AG09319 (cell line): ENCODE measurements at regions not wholly inside any gene's neighbourhood (a gene's known extent, or its start where the extent isn't known, plus 50 kb on each side); places are given as distances from the start of the nearest gene placed in this dataset.
"Not testable (repeated sequence)": the region's sequence is repeated elsewhere in the genome, so short reads cannot be mapped to it uniquely, and the experiment has no call there.

ENCODE experiments used
- DNase-seq: peaks from one replicate; pipeline ENCODE4 v3.0.0-alpha.2; 2010; ENCODE audit warnings: low read depth; ENCODE audit errors: extremely low read depth
- CTCF ChIP-seq: IDR thresholded peaks from 2 replicates; pipeline ENCODE4 v1.5.1; 2011; ENCODE audit warnings: low read depth, mild to moderate bottlenecking, inconsistent platforms, low read length, moderate library complexity

- no peak for TF ChIP-seq CTCF
Measured at GRCh38 chr6:86154852-86155251, 512.2 kb upstream of the SYNCRIP start.

GRCh38 chr6:86153521-86153920 lies 510.8 kb upstream of the SYNCRIP start:
- DNase-seq, result no peak
- TF ChIP-seq CTCF, result no peak

More at GRCh38 chr6:86154852-86155251, 512.2 kb upstream of the SYNCRIP start:
- no peak for DNase-seq

- no peak for DNase-seq
- no peak for TF ChIP-seq CTCF
Measured at GRCh38 chr6:86152546-86152945, 509.9 kb upstream of the SYNCRIP start.

- no peak for DNase-seq
- no peak for TF ChIP-seq CTCF
Measured at GRCh38 chr6:86148586-86148985, 505.9 kb upstream of the SYNCRIP start.

- TF ChIP-seq CTCF, result no peak
- no peak for DNase-seq
Measured at GRCh38 chr6:86147859-86148258, 505.2 kb upstream of the SYNCRIP start.

GRCh38 chr6:86147311-86147710 lies 504.6 kb upstream of the SYNCRIP start:
- TF ChIP-seq CTCF, result no peak

GRCh38 chr6:86146751-86147150 lies 504.1 kb upstream of the SYNCRIP start:
- not testable (repeated sequence) for DNase-seq

More at GRCh38 chr6:86147311-86147710, 504.6 kb upstream of the SYNCRIP start:
- no peak for DNase-seq

GRCh38 chr6:86142326-86142725 lies 499.6 kb upstream of the SYNCRIP start:
- DNase-seq, result no peak
- TF ChIP-seq CTCF, result no peak
